H1 (cell line): ENCODE measurements at regions not wholly inside any gene's neighbourhood (a gene's known extent, or its start where the extent isn't known, plus 50 kb on each side); places are given as distances from the start of the nearest gene placed in this dataset.

ENCODE experiments used
- BCL11A ChIP-seq, 2 experiments: IDR thresholded peaks; one replicate each; pipeline ENCODE4 v1.6.1; 2011; ENCODE audit warnings: low read depth in 2 of 2, low read length in 2 of 2, mild to moderate bottlenecking in 2 of 2
- KDM5A ChIP-seq: fragments of 200-600 bp; IDR thresholded peaks from 2 replicates; pipeline ENCODE4 v1.7.1; 2012; ENCODE audit warnings: mild to moderate bottlenecking, low read length, inconsistent platforms, mixed read lengths
- PHF8 ChIP-seq: fragments of 200-600 bp; sonication (generic); conservative IDR thresholded peaks from 2 replicates; pipeline ENCODE4 v1.7.1; 2012; ENCODE audit warnings: low read depth, mild to moderate bottlenecking, inconsistent platforms, low read length, moderate library complexity

GRCh38 chr2:153004627-153005026 is 286.2 kb downstream of the ARL6IP6 start (continued):
- TF ChIP-seq BCL11A (IDR thresholded peaks at IDR 0.05; ENCODE audit: low read depth in 2 of 2, low read length in 2 of 2), result no peak
- TF ChIP-seq PHF8, result no peak
- no peak for TF ChIP-seq KDM5A
- TF ChIP-seq, all 59 proteins: peak for 0
